CD8-positive, alpha-beta memory T cell (primary cell): ENCODE measurements at regions not wholly inside any gene's neighbourhood (a gene's known extent, or its start where the extent isn't known, plus 50 kb on each side); places are given as distances from the start of the nearest gene placed in this dataset.
"Not testable (repeated sequence)": the region's sequence is repeated elsewhere in the genome, so short reads cannot be mapped to it uniquely, and the experiment has no call there.

Source experiments
- CTCF ChIA-PET: fragments of 350-600 bp; sonication (Branson Sonifier 250); formaldehyde crosslinking; loops from one replicate; lab custom pipeline; 2021; ENCODE audit warnings: antibody characterized with exemption; lab: Charles Lee
- POLR2A ChIA-PET: fragments of 350-600 bp; sonication (Branson Sonifier 250); formaldehyde crosslinking; loops from one replicate; lab custom pipeline; 2021; ENCODE audit warnings: antibody characterized with exemption; lab: Charles Lee
- DNase-seq, 5 donors: peaks; one replicate each; pipeline versions ENCODE4 v3.0.0 to v3.0.0-alpha.2; 2020 to 2022; ENCODE audit warnings: mixed read lengths in 1 of 5
- H3K27ac ChIP-seq: one replicate; pipeline ENCODE4 v1.7.0; 2013; ENCODE audit warnings: low read depth, mild to moderate bottlenecking, low read length, moderate library complexity
- H3K27me3 ChIP-seq: 2 replicates; pipeline ENCODE4 v1.7.0; 2013; ENCODE audit warnings: low read length, mild to moderate bottlenecking; ENCODE audit not compliant: insufficient read depth, poor library complexity, severe bottlenecking
- H3K36me3 ChIP-seq: 2 replicates; pipeline ENCODE4 v1.7.0; 2013; ENCODE audit warnings: mild to moderate bottlenecking, low read length, moderate library complexity; ENCODE audit not compliant: insufficient read depth
- H3K4me1 ChIP-seq: 2 replicates; pipeline ENCODE4 v1.7.0; 2013; ENCODE audit warnings: mild to moderate bottlenecking, low read length, moderate library complexity; ENCODE audit not compliant: insufficient read depth
- H3K4me3 ChIP-seq: 2 replicates; pipeline ENCODE4 v1.7.0; 2013; ENCODE audit warnings: mild to moderate bottlenecking, low read length
- H3K9me3 ChIP-seq: 2 replicates; pipeline ENCODE4 v1.7.0; 2013; ENCODE audit warnings: mild to moderate bottlenecking, low read length
- H3K27ac Mint-ChIP-seq, 8 donors: one replicate each; pipeline ENCODE4 v1.8.0; 2020 to 2021; ENCODE audit warnings: mixed read lengths in 8 of 8, mild to moderate bottlenecking in 6 of 8, inconsistent platforms in 3 of 8, moderate library complexity in 3 of 8
- H3K27me3 Mint-ChIP-seq, 2 donors: one replicate each; pipeline ENCODE4 v1.8.0; 2020 to 2021; ENCODE audit warnings: mixed read lengths in 2 of 2, mild to moderate bottlenecking in 1 of 2, moderate library complexity in 1 of 2
- H3K36me3 Mint-ChIP-seq, 3 donors: one replicate each; pipeline ENCODE4 v1.8.0; 2020 to 2021; ENCODE audit warnings: mixed read lengths in 3 of 3, inconsistent platforms in 1 of 3, mild to moderate bottlenecking in 1 of 3
- H3K4me1 Mint-ChIP-seq, 3 donors: one replicate each; pipeline ENCODE4 v1.8.0; 2020 to 2021; ENCODE audit warnings: mixed read lengths in 3 of 3, inconsistent platforms in 1 of 3, mild to moderate bottlenecking in 1 of 3
- H3K4me3 Mint-ChIP-seq, 7 donors: one replicate each; pipeline ENCODE4 v1.8.0; 2020 to 2021; ENCODE audit warnings: mixed read lengths in 7 of 7, mild to moderate bottlenecking in 6 of 7, moderate library complexity in 4 of 7, inconsistent platforms in 2 of 7
- H3K9me3 Mint-ChIP-seq, 5 donors: one replicate each; pipeline ENCODE4 v1.8.0; 2020 to 2022; ENCODE audit warnings: mixed read lengths in 5 of 5, mild to moderate bottlenecking in 3 of 5, moderate library complexity in 2 of 5, inconsistent platforms in 1 of 5

GRCh38 chr5:176122361-176122760 is 115.9 kb upstream of the SIMC1 start:
- CTCF ChIA-PET, H3K4me1 ChIP-seq, DNase-seq, H3K36me3 ChIP-seq, H3K27me3 Mint-ChIP-seq, H3K4me3 Mint-ChIP-seq, H3K9me3 ChIP-seq, H3K27ac ChIP-seq, H3K27ac Mint-ChIP-seq, H3K4me1 Mint-ChIP-seq, H3K36me3 Mint-ChIP-seq, H3K4me3 ChIP-seq, H3K27me3 ChIP-seq, H3K9me3 Mint-ChIP-seq, POLR2A ChIA-PET: not testable (repeated sequence)

GRCh38 chr5:176124120-176124519 is 114.1 kb upstream of the SIMC1 start:
- H3K4me1 ChIP-seq, H3K36me3 ChIP-seq, CTCF ChIA-PET, H3K9me3 Mint-ChIP-seq, DNase-seq, H3K9me3 ChIP-seq, POLR2A ChIA-PET, H3K4me3 Mint-ChIP-seq, H3K36me3 Mint-ChIP-seq, H3K4me3 ChIP-seq, H3K4me1 Mint-ChIP-seq, H3K27ac ChIP-seq, H3K27me3 ChIP-seq, H3K27me3 Mint-ChIP-seq: not testable (repeated sequence)
- peak overlapping the region in 1 of 8 donors; percentile 9 for H3K27ac Mint-ChIP-seq

GRCh38 chr5:176131771-176132170 is 106.5 kb upstream of the SIMC1 start:
- ChIA-PET CTCF (no interaction called here), POLR2A (no interaction called here)
- Histone ChIP-seq H3K9me3 (no peaks in the 10 kb centered on the region), H3K36me3 (no peaks in the 10 kb centered on the region), H3K4me1 (no peaks in the 10 kb centered on the region), H3K4me3 (no peak overlapping the region), H3K27me3 (no peaks in the 10 kb centered on the region), H3K27ac (no peak overlapping the region)
- Mint-ChIP-seq H3K4me1 (peaks cover 12 to 19% (median 17%) of the 10 kb centered on the region in 3 donors), H3K27ac (no peak overlapping the region), H3K36me3 (no peaks in the 10 kb centered on the region), H3K9me3 (peaks cover 0 to 2% (median 0%) of the 10 kb centered on the region in 5 donors), H3K4me3 (no peak overlapping the region), H3K27me3 (peaks cover 15 to 39% of the 10 kb centered on the region in 2 donors)
- DNase-seq = no peak

GRCh38 chr5:176132471-176133288 is 105.5 kb upstream of the SIMC1 start:
- Histone ChIP-seq H3K4me1 (no peaks in the 10 kb centered on the region), H3K27me3 (no peaks in the 10 kb centered on the region), H3K36me3 (no peaks in the 10 kb centered on the region), H3K9me3 (no peaks in the 10 kb centered on the region), H3K27ac (no peak overlapping the region), H3K4me3 (no peak overlapping the region)
- Mint-ChIP-seq H3K9me3 (peaks cover 0 to 2% (median 0%) of the 10 kb centered on the region in 5 donors), H3K36me3 (no peaks in the 10 kb centered on the region), H3K27ac (peak overlapping the region in 1 of 8 donors; percentile 25), H3K4me3 (peak overlapping the region in 6 of 7 donors; percentile 54 to 82 (median 78)), H3K27me3 (peaks cover 17 to 44% of the 10 kb centered on the region in 2 donors), H3K4me1 (peaks cover 12 to 19% (median 17%) of the 10 kb centered on the region in 3 donors)
- ChIA-PET POLR2A (no interaction called here), CTCF (no interaction called here)
- DNase-seq = peak in 1 of 5 donors; percentile 32

- ChIA-PET CTCF (no interaction called here), POLR2A (interaction anchor here (0.6 kb wide), 1 partner anchor 626 kb away, joined by 4 read pairs; no protein-coding TSS in a partner anchor)
- Histone ChIP-seq H3K4me1 (no peaks in the 10 kb centered on the region), H3K27me3 (no peaks in the 10 kb centered on the region), H3K9me3 (no peaks in the 10 kb centered on the region), H3K27ac (no peak overlapping the region), H3K4me3 (peak overlapping the region; percentile 26), H3K36me3 (no peaks in the 10 kb centered on the region)
- Mint-ChIP-seq H3K27ac (no peak overlapping the region), H3K27me3 (peaks cover 17 to 44% of the 10 kb centered on the region in 2 donors), H3K4me1 (peaks cover 12 to 19% (median 17%) of the 10 kb centered on the region in 3 donors), H3K4me3 (peak overlapping the region in 6 of 7 donors; percentile 54 to 82 (median 78)), H3K9me3 (peaks cover 0 to 2% (median 0%) of the 10 kb centered on the region in 5 donors), H3K36me3 (no peaks in the 10 kb centered on the region)
- peak in 1 of 5 donors; percentile 8 for DNase-seq
Observed at GRCh38 chr5:176133289-176133870, 104.8 kb upstream of the SIMC1 start.

- no peak overlapping the region for H3K27ac ChIP-seq
- POLR2A ChIA-PET = interaction anchor here (0.6 kb wide), 1 partner anchor 626 kb away, joined by 4 read pairs; no protein-coding TSS in a partner anchor
- no peaks in the 10 kb centered on the region for H3K9me3 ChIP-seq
- H3K4me1 ChIP-seq = no peaks in the 10 kb centered on the region
- H3K4me3 ChIP-seq = peak overlapping the region; percentile 26
- H3K4me3 Mint-ChIP-seq = peak overlapping the region in 6 of 7 donors; percentile 54 to 82 (median 74)
- no peak for DNase-seq
- peaks cover 17 to 44% of the 10 kb centered on the region in 2 donors for H3K27me3 Mint-ChIP-seq
- H3K4me1 Mint-ChIP-seq = peaks cover 12 to 19% (median 17%) of the 10 kb centered on the region in 3 donors
- peak overlapping the region in 1 of 8 donors; percentile 20 for H3K27ac Mint-ChIP-seq
- H3K36me3 Mint-ChIP-seq = no peaks in the 10 kb centered on the region
- H3K36me3 ChIP-seq = no peaks in the 10 kb centered on the region
- CTCF ChIA-PET = no interaction called here
- peaks cover 0 to 2% (median 0%) of the 10 kb centered on the region in 5 donors for H3K9me3 Mint-ChIP-seq
- no peaks in the 10 kb centered on the region for H3K27me3 ChIP-seq
Observed at GRCh38 chr5:176133877-176134276, 104.3 kb upstream of the SIMC1 start.

- Histone ChIP-seq H3K9me3 (no peaks in the 10 kb centered on the region), H3K27me3 (no peaks in the 10 kb centered on the region), H3K27ac (no peak overlapping the region), H3K36me3 (no peaks in the 10 kb centered on the region), H3K4me3 (no peak overlapping the region), H3K4me1 (no peaks in the 10 kb centered on the region)
- CTCF ChIA-PET = no interaction called here
- Mint-ChIP-seq H3K9me3 (peaks cover 0 to 2% (median 0%) of the 10 kb centered on the region in 5 donors), H3K27me3 (peaks cover 17 to 46% of the 10 kb centered on the region in 2 donors), H3K4me3 (peak overlapping the region in 1 of 7 donors; percentile 17), H3K4me1 (peaks cover 12 to 19% (median 17%) of the 10 kb centered on the region in 3 donors), H3K36me3 (no peaks in the 10 kb centered on the region), H3K27ac (no peak overlapping the region)
- POLR2A ChIA-PET = no interaction called here
- no peak for DNase-seq
Observed at GRCh38 chr5:176134529-176135223, 103.5 kb upstream of the SIMC1 start.

- POLR2A ChIA-PET, DNase-seq, H3K36me3 ChIP-seq, H3K27ac Mint-ChIP-seq, H3K4me3 ChIP-seq, H3K27ac ChIP-seq, CTCF ChIA-PET, H3K4me1 Mint-ChIP-seq, H3K27me3 ChIP-seq, H3K9me3 ChIP-seq, H3K36me3 Mint-ChIP-seq, H3K4me3 Mint-ChIP-seq, H3K4me1 ChIP-seq: not testable (repeated sequence)
- Mint-ChIP-seq H3K27me3 (peaks cover 16 to 55% of the 10 kb centered on the region in 2 donors), H3K9me3 (peaks cover 2 to 21% (median 13%) of the 10 kb centered on the region in 5 donors)
Observed at GRCh38 chr5:176140138-176140537, 98.1 kb upstream of the SIMC1 start.
